ENCODE measurements at regions not wholly inside any gene's neighbourhood (a gene's known extent, or its start where the extent isn't known, plus 50 kb on each side); places are given as distances from the start of the nearest gene placed in this dataset.

GRCh38 chr11:131281316-131281715, 89.1 kb upstream of the NTM start:
- TF ChIP-seq CTCF (conservative IDR thresholded peaks at IDR 0.05 in 1 of 2, IDR thresholded peaks at IDR 0.05 in 1 of 2; ENCODE audit: extremely low read depth in 1 of 2, insufficient read depth in 1 of 2, low read depth in 1 of 2, low read length in 2 of 2): no peak
- no peak for TF ChIP-seq EZH2 (IDR thresholded peaks at IDR 0.05; ENCODE audit: borderline replicate concordance, low read length)

All from mammary epithelial cell (primary cell).